HG02852 (cell line): ENCODE measurements at regions not wholly inside any gene's neighbourhood (a gene's known extent, or its start where the extent isn't known, plus 50 kb on each side); places are given as distances from the start of the nearest gene placed in this dataset.
"Not testable (repeated sequence)": the region's sequence is repeated elsewhere in the genome, so short reads cannot be mapped to it uniquely, and the experiment has no call there.

Experiments used
- ATAC-seq: cut with Tn5 transposase; IDR thresholded peaks from one replicate; pipeline ENCODE4 v1.9.1; 2021; ENCODE audit warnings: mild to moderate bottlenecking, moderate library complexity; ENCODE audit not compliant: unreplicated experiment

DNA sequence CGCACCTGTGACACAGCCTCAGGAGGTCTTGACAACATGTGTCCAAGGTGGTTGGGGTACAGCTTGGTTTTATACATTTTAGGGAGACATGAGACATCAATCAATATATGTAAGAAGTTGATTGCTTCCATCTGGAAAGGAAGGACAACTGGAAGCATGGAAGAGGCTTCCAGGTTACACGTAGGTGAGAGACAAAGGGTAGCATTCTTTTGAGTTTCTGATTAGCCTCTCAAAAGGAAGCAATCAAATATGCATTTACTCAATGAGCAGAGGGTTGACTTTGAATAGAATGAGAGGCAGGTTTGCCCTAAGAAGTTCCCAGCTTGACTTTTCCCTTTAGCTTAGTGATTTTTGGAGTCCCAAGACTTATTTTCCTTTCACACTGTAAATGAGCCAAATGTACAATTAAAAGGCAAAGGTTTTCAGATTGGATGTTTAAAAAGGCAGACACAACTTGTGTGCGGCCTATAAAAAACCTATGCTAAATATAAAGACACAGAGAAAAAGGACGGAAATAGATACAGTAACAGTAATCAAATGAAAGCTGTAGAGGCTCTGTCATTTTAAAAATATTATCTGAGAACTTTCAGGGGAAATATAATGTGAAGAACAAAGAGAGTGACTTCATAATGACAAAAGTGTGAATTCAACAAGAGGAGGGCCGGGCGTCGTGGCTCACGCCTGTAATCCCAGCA lies 65.7 kb upstream of the LANCL2 start:
- ATAC-seq, result no peak

DNA sequence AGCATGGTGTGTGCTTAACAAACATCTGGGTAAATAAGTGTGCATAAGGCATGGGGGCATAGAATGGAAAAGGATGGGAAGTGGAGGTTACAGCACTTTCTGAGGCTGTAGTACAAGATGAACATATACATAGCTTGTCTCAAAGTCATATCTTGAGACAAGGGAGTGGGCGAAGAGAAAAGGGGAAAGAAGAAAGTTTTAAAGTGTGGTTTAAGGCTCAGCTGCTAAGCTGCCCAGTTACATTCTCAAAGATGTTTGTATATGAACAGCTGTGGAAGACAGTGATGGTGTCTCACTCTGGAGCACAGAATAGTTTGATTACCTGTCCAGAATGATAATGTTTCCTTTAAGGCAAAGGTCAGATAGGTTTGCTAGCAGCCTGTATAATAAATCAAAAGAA lies 61.9 kb upstream of the LANCL2 start:
- ATAC-seq, result peak; percentile 66

DNA sequence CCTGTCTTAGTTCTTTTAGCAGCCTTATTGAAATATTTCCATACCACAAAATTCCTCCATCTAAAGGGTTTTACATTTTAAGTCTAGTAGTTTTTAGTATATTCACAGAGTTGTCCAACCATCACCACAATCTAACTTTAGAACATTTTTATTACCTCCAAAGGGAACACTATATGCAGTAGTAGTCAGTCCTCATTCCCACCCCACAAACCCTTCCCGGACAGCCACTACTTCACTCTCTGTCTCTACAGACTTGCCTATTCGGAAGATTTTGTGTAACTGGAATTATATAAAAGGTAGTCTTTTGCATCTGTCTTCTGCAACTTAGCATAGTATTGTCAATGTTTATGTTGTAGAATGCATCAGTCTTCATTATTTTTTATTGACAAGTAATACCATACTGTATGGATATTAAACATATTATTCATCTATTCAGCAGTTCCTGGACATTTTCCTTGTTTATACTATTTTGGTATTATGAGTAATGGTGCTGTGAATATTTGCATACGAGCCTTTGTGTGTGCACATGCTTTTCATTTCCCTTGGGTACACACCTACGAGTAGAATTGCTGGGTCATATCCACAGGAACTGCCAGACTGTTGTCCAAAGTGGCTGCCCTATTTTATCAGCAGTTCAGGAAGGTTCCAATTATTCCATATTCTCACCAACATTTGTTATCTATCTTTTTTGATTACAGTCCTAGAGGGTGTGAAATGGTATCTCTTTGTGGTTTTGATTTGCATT lies 60.9 kb upstream of the LANCL2 start:
- ATAC-seq, result no peak

GRCh38 chr7:55305135-55305534 lies 60.0 kb upstream of the LANCL2 start:
- no peak for ATAC-seq

- ATAC-seq, result no peak
Measured at GRCh38 chr7:55306331-55306730, 58.8 kb upstream of the LANCL2 start.

- no peak for ATAC-seq
Measured at GRCh38 chr7:55307123-55307916, 57.8 kb upstream of the LANCL2 start.

GRCh38 chr7:55308186-55308929 lies 56.8 kb upstream of the LANCL2 start:
- ATAC-seq, result peak; percentile 0

DNA sequence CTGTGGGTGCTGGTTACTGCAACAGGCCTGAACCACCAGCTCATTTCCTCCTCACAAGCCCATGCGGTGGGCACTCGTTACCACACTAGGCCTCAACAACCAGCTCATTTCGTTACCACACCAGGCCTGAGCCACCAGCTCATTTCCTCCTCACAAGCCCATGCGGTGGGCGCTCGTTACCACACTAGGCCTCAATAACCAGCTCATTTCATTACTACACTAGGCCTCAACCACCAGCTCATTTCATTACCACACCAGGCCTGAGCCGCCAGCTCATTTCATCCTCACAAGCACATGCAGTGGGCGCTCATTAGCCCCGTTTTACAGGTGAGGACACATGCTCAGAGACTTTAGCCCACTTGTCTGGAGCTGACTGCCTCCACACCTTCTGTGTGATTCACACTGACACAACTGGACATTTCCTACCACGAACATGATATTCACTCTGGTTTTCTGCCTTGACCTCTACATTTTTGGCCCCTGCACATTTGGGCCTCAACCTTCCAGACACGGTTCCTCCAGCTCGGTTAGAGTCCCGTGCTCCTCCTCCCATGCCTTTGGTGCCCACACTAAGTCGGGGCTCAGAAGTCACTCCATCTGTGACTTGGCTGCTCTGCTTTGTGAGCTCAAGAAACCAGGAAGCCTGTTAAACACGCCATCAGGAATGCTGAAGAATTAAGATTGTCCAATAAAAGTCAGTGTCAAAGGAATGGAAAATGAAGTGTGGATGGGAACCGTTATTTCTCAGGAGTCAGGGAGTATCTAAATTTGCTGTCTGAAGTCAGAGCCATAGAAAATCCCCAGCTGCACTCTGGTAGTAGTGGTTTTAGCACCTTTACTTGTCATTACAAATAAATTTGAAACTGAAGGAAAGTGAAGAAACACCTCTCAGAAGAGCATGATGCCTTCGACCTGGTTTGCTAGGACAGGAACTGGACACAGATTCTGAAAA lies 55.8 kb upstream of the LANCL2 start:
- ATAC-seq, result peak; percentile 90

DNA sequence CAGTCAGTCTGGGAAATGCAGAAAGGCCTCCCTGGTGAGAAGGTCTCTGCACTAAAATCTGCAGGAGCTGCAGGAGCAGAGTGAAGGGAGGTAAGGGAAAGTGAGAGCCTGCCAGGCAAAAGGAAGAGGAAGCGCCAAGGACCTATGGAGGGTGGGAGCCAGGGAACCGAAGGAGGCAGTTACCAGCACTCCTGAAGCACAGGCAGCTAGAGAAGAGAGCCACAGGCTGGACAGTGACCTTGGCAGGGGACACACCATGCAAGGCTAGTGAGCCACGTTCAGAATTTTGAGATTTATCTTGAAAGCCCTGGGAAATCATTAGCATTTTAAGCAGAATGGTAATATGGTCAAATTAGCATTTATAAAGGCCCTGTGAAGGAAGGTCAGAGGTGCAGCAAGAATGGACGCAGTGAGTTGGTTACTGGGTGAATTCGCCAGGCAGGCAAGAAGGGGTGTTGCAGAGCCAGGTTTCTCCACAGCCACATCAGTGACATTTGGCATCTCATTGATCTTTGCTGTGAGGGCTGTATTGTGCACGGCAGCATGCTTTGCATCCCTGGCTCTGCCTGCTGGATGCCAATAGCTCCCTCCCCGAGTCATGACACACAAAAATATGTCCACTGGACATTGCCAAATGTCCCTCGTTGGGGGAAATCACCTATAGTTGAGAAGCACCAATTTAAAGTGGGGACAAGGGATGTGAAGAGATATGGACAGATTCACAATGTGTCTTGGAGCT lies 54.7 kb upstream of the LANCL2 start:
- no peak for ATAC-seq

- not testable (repeated sequence) for ATAC-seq
Measured at GRCh38 chr7:55311892-55312291, 53.2 kb upstream of the LANCL2 start.

- ATAC-seq, result not testable (repeated sequence)
Measured at GRCh38 chr7:55313671-55314070, 51.5 kb upstream of the LANCL2 start.

GRCh38 chr7:55314967-55315366 lies 50.2 kb upstream of the LANCL2 start:
- ATAC-seq, result no peak
